PFSK-1 (cell line): ENCODE measurements at regions not wholly inside any gene's neighbourhood (a gene's known extent, or its start where the extent isn't known, plus 50 kb on each side); places are given as distances from the start of the nearest gene placed in this dataset.

ENCODE experiments used
- FOXP2 ChIP-seq: optimal IDR thresholded peaks from 2 replicates; pipeline ENCODE3; 2011; ENCODE audit warnings: borderline replicate concordance, control low read depth, inconsistent platforms; ENCODE audit not compliant: insufficient read depth; ENCODE audit errors: extremely low read length, extremely low read depth
- POLR2AphosphoS5 ChIP-seq: IDR thresholded peaks from 2 replicates; pipeline ENCODE4 v1.6.1; 2012; ENCODE audit warnings: low read depth, mild to moderate bottlenecking, control low read depth, low read length, moderate library complexity
- REST ChIP-seq, 2 experiments: IDR thresholded peaks; 2 replicates each; pipeline versions ENCODE4 v1.6.1 to v1.8.0; 2011 to 2012; ENCODE audit warnings: low read depth in 2 of 2, low read length in 2 of 2, control low read depth in 1 of 2, inconsistent platforms in 1 of 2, mild to moderate bottlenecking in 1 of 2, moderate library complexity in 1 of 2; ENCODE audit not compliant: insufficient read depth in 1 of 2
- SIN3A ChIP-seq: IDR thresholded peaks from 2 replicates; pipeline ENCODE4 v1.6.1; 2012; ENCODE audit warnings: mild to moderate bottlenecking, low read length, moderate library complexity, borderline replicate concordance; ENCODE audit not compliant: insufficient read depth
- TAF1 ChIP-seq: IDR thresholded peaks from 2 replicates; pipeline ENCODE4 v1.6.1; 2012; ENCODE audit warnings: low read length, control low read depth, borderline replicate concordance; ENCODE audit not compliant: insufficient read depth

DNA sequence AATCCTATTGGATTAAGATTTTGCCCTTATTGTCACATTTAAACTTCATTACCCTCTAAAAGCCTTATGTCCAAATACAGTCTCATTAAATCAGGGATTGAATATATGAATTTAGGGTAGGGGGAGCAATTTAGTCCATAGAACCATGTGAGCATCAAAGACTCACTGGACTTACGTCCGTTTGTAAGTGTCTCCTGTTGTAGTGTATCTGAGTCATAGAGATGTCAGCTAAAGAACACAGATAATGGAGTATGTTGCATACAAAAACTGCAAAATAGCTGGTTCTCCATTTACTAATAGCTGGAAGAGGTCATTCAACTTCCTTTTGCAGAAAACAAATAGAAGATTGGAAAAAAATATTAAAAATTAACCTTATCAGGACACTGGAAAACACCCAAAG, 599.1 kb upstream of the SOX9 start:
- no peak for TF ChIP-seq REST (IDR thresholded peaks at IDR 0.05; ENCODE audit: insufficient read depth in 1 of 2, low read depth in 2 of 2, low read length in 2 of 2)
- TF ChIP-seq TAF1: no peak
- TF ChIP-seq SIN3A: no peak
- no peak for TF ChIP-seq POLR2AphosphoS5
- TF ChIP-seq FOXP2: no peak

DNA sequence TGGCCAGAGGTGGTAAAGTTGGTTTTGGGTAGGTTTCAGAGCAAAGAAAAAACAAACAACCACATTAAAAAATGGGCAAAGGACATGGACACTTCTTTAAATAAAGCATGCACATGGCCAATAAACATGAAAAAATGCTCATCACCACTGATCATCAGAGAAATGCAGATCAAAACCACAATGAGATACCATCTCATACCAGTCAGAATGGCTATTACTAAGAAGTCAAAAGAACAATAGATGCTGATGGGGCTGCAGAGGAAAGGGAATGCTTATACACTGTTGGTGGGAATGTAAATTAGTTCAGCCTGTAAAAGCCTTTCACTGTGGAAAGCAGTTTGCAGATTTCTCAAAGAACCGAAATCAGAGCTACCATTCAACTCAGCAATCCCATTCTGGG, 598.4 kb upstream of the SOX9 start:
- TF ChIP-seq POLR2AphosphoS5 (no peak), TAF1 (no peak), SIN3A (no peak), FOXP2 (no peak), REST (IDR thresholded peaks at IDR 0.05; ENCODE audit: insufficient read depth in 1 of 2, low read depth in 2 of 2, low read length in 2 of 2) (no peak)

DNA sequence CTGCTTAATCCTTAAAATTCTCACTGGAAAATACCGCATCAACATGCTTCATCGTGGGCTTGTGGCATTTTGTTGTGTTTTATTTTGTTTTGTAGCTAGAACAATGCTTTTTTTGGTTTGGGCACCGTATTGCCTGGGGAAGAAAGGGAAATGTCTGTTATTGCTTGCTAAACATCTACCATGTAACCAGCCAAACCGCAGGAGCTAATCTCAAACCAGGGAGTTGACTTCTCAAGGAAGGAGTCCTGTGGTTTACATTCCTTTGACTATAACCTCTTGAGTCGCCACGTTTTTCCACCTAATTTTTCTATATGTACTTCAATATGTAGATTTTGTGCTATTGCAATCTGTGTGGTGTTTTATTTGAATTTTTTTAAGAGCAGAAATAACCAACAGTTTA, 593.5 kb upstream of the SOX9 start:
- TF ChIP-seq REST (IDR thresholded peaks at IDR 0.05; ENCODE audit: insufficient read depth in 1 of 2, low read depth in 2 of 2, low read length in 2 of 2): no peak

- TF ChIP-seq POLR2AphosphoS5 (no peak), REST (IDR thresholded peaks at IDR 0.05; ENCODE audit: insufficient read depth in 1 of 2, low read depth in 2 of 2, low read length in 2 of 2) (no peak), TAF1 (no peak), FOXP2 (no peak), SIN3A (no peak)
Measured at GRCh38 chr17:71528210-71528609, 592.6 kb upstream of the SOX9 start.

DNA sequence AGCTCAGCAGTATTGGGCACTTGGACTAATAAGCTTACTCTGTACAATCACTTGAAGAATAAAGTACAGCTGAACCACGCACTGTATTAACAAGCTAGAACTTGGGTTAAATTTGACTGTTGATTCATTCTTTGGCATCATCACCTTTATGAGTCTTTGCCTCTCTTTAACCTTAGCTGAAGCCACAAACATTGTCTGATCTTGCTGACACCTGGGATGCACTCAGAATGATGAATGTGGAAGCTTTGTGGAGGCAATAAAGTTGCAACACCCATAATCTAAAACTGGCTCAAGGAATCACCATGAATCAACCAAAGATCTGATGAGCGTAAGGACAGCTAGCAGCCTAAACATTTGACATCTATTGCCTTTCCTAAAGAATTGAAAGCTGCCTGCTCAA, 590.6 kb upstream of the SOX9 start:
- TF ChIP-seq TAF1 (no peak), SIN3A (no peak), REST (IDR thresholded peaks at IDR 0.05; ENCODE audit: insufficient read depth in 1 of 2, low read depth in 2 of 2, low read length in 2 of 2) (no peak), FOXP2 (no peak), POLR2AphosphoS5 (no peak)
